GM23338 (cell line): ENCODE measurements at regions not wholly inside any gene's neighbourhood (a gene's known extent, or its start where the extent isn't known, plus 50 kb on each side); places are given as distances from the start of the nearest gene placed in this dataset.

ENCODE experiments used
- ATAC-seq: fragments of 200-7000 bp; cut with Tn5 transposase; 3 replicates; pipeline ENCODE4 v1.9.1; 2020
- DNase-seq: peaks from one replicate; pipeline ENCODE4 v3.0.0-alpha.2; 2015; ENCODE audit warnings: low spot score
- H2AFZ ChIP-seq: fragments of 200-600 bp; sonication (generic); 2 replicates; pipeline ENCODE4 v1.8.0; 2016; ENCODE audit warnings: antibody characterized with exemption, mild to moderate bottlenecking, moderate library complexity
- H3F3A ChIP-seq: fragments of 200-600 bp; sonication (generic); replicated peaks from 2 replicates; pipeline ENCODE4 v1.8.0; 2017; ENCODE audit warnings: antibody characterized with exemption, mixed run types, low read depth
- H3K27ac ChIP-seq: fragments of 200-600 bp; sonication (generic); 2 replicates; pipeline ENCODE4 v1.6.1; 2016; ENCODE audit warnings: low read depth
- H3K27me3 ChIP-seq: fragments of 200-600 bp; sonication (generic); 2 replicates; pipeline ENCODE4 v1.8.0; 2016; ENCODE audit warnings: mild to moderate bottlenecking, mixed run types, moderate library complexity; ENCODE audit not compliant: insufficient read depth
- H3K36me3 ChIP-seq: fragments of 200-600 bp; sonication (generic); 2 replicates; pipeline ENCODE4 v1.8.0; 2016; ENCODE audit warnings: mild to moderate bottlenecking; ENCODE audit not compliant: insufficient read depth
- H3K4me1 ChIP-seq: fragments of 200-600 bp; sonication (generic); 2 replicates; pipeline ENCODE4 v1.8.0; 2016; ENCODE audit warnings: mild to moderate bottlenecking, moderate library complexity; ENCODE audit not compliant: insufficient read depth
- H3K4me2 ChIP-seq: fragments of 200-600 bp; sonication (generic); 2 replicates; pipeline ENCODE4 v1.7.1; 2017; ENCODE audit warnings: mixed run types
- H3K4me3 ChIP-seq: fragments of 200-600 bp; sonication (generic); 2 replicates; pipeline ENCODE4 v1.6.1; 2016; ENCODE audit warnings: mixed run types
- H3K79me2 ChIP-seq: fragments of 200-600 bp; sonication (generic); replicated peaks from 2 replicates; pipeline ENCODE4 v1.8.0; 2017; ENCODE audit warnings: mild to moderate bottlenecking; ENCODE audit not compliant: insufficient read depth
- H3K9me2 ChIP-seq: fragments of 200-600 bp; sonication (generic); 2 replicates; pipeline ENCODE4 v1.8.0; 2017; ENCODE audit not compliant: insufficient read depth
- H4K20me1 ChIP-seq: fragments of 200-600 bp; sonication (generic); replicated peaks from 2 replicates; pipeline ENCODE4 v1.8.0; 2017; ENCODE audit warnings: mild to moderate bottlenecking; ENCODE audit not compliant: insufficient read depth
- H3K27ac Mint-ChIP-seq: 2 replicates; pipeline ENCODE4 v1.8.0; 2020; ENCODE audit warnings: inconsistent platforms, mild to moderate bottlenecking, moderate library complexity, mixed read lengths
- H3K27me3 Mint-ChIP-seq: 3 replicates; pipeline ENCODE4 v1.8.0; 2022; ENCODE audit warnings: low read depth, mild to moderate bottlenecking, moderate library complexity, mixed read lengths, inconsistent platforms; ENCODE audit not compliant: insufficient read depth, poor library complexity
- H3K36me3 Mint-ChIP-seq: 3 replicates; pipeline ENCODE4 v1.8.0; 2021; ENCODE audit warnings: low read depth, mild to moderate bottlenecking, inconsistent platforms, moderate library complexity, mixed read lengths
- H3K4me1 Mint-ChIP-seq: 3 replicates; pipeline ENCODE4 v1.8.0; 2020; ENCODE audit warnings: mild to moderate bottlenecking, inconsistent platforms, mixed read lengths
- H3K4me3 Mint-ChIP-seq: 3 replicates; pipeline ENCODE4 v1.8.0; 2021; ENCODE audit warnings: moderate library complexity, mild to moderate bottlenecking, inconsistent platforms, mixed read lengths
- H3K9me3 Mint-ChIP-seq: 3 replicates; pipeline ENCODE4 v1.8.0; 2020; ENCODE audit warnings: moderate library complexity, mild to moderate bottlenecking, inconsistent platforms, mixed read lengths
- CREB1 ChIP-seq: fragments of 250-450 bp; sonication (Bioruptor Pico); IDR thresholded peaks from 2 replicates; pipeline ENCODE4 v1.5.0; 2020; ENCODE audit warnings: low read depth, mild to moderate bottlenecking, moderate library complexity
- CTCF ChIP-seq, 2 experiments: fragments of 200-600 bp in 1 of 2; sonication (generic) in 1 of 2; conservative IDR thresholded peaks; 2 replicates each; pipeline versions ENCODE4 v1.5.1 to v1.6.1; 2016 to 2017; ENCODE audit warnings: antibody characterized with exemption in 2 of 2, low read depth in 2 of 2, mild to moderate bottlenecking in 2 of 2, moderate library complexity in 1 of 2
- ETS1 ChIP-seq: IDR thresholded peaks from 2 replicates; pipeline ENCODE4 v1.6.1; 2016; ENCODE audit warnings: antibody characterized with exemption
- EZH2 ChIP-seq: fragments of 200-600 bp; sonication (generic); IDR thresholded peaks from one replicate; pipeline ENCODE4 v1.8.0; 2017; ENCODE audit warnings: antibody characterized with exemption, mild to moderate bottlenecking, low read depth; ENCODE audit not compliant: unreplicated experiment
- EZH2phosphoT487 ChIP-seq: fragments of 200-600 bp; sonication (generic); IDR thresholded peaks from one replicate; pipeline ENCODE4 v1.8.1; 2018; ENCODE audit warnings: antibody characterized with exemption; ENCODE audit not compliant: unreplicated experiment
- JUNB ChIP-seq: IDR thresholded peaks from one replicate; pipeline ENCODE4 v1.6.1; 2016; ENCODE audit warnings: antibody characterized with exemption; ENCODE audit not compliant: unreplicated experiment
- NANOG ChIP-seq: IDR thresholded peaks from 2 replicates; pipeline ENCODE4 v1.6.1; 2016; ENCODE audit warnings: antibody characterized with exemption, borderline replicate concordance
- POLR2AphosphoS5 ChIP-seq: IDR thresholded peaks from 2 replicates; pipeline ENCODE4 v1.6.1; 2016; ENCODE audit warnings: antibody characterized with exemption, low read depth
- STAT1 ChIP-seq: IDR thresholded peaks from one replicate; pipeline ENCODE4 v1.6.1; 2016; ENCODE audit warnings: antibody characterized with exemption; ENCODE audit not compliant: unreplicated experiment
- ZNF114 ChIP-seq: fragments of 250-450 bp; sonication (Bioruptor Pico); IDR thresholded peaks from 2 replicates; pipeline ENCODE4 v1.5.0; 2020; ENCODE audit warnings: mild to moderate bottlenecking, moderate library complexity
- ZNF331 ChIP-seq: fragments of 250-450 bp; sonication (Bioruptor Pico); IDR thresholded peaks from 2 replicates; pipeline ENCODE4 v1.5.0; 2020; ENCODE audit warnings: low read depth, mild to moderate bottlenecking, moderate library complexity
- ZNF462 ChIP-seq: fragments of 250-450 bp; sonication (Bioruptor Pico); IDR thresholded peaks from 2 replicates; pipeline ENCODE4 v1.5.0; 2020; ENCODE audit warnings: mild to moderate bottlenecking, moderate library complexity

- ATAC-seq, result no peak
These were observed 374.4 kb upstream of the SGCD start for GRCh38 chr5:155952486-155953089.

More at GRCh38 chr5:155952486-155953089, 374.4 kb upstream of the SGCD start:
- Mint-ChIP-seq H3K4me1 (peaks cover 18% of the 10 kb centered on the region), H3K36me3 (no peaks in the 10 kb centered on the region), H3K27me3 (no peaks in the 10 kb centered on the region), H3K27ac (peak overlapping the region; percentile 2; the same call in 1 of the 2 replicates), H3K9me3 (no peaks in the 10 kb centered on the region), H3K4me3 (no peak overlapping the region)
- no peak overlapping the region for H3K4me3 ChIP-seq
- H3K27me3 ChIP-seq, result no peaks in the 10 kb centered on the region
- H3K36me3 ChIP-seq, result no peaks in the 10 kb centered on the region
- DNase-seq, result no peak
- no peaks in the 10 kb centered on the region for H3F3A ChIP-seq
- TF ChIP-seq CREB1 (CRISPR knock-in tag), result no peak
- no peak for TF ChIP-seq EZH2phosphoT487
- TF ChIP-seq STAT1, result no peak
- TF ChIP-seq EZH2, result no peak
- no peak for TF ChIP-seq JUNB
- TF ChIP-seq POLR2AphosphoS5, result no peak
- TF ChIP-seq ZNF114 (CRISPR knock-in tag), result no peak
- TF ChIP-seq ZNF331 (CRISPR knock-in tag), result no peak
- no peak for TF ChIP-seq ZNF462 (CRISPR knock-in tag)
- no peak for TF ChIP-seq NANOG
- no peak for TF ChIP-seq CTCF (conservative IDR thresholded peaks at IDR 0.05; ENCODE audit: low read depth in 2 of 2)
- TF ChIP-seq ETS1, result no peak
- no peak overlapping the region for H3K27ac ChIP-seq
- H3K4me1 ChIP-seq, result peaks cover 18% of the 10 kb centered on the region
- H3K4me2 ChIP-seq, result peak overlapping the region; percentile 14; the same call in 1 of the 2 replicates
- H3K79me2 ChIP-seq, result no peaks in the 10 kb centered on the region
- H4K20me1 ChIP-seq, result no peaks in the 10 kb centered on the region
- peak overlapping the region; percentile 77; the same call in 1 of the 2 replicates for H2AFZ ChIP-seq
- H3K9me2 ChIP-seq, result 0 out of 2 replicates have a peak, but pooled peaks cover 5% of the 10 kb centered on the region
